RWPE1 (cell line): ENCODE measurements at regions not wholly inside any gene's neighbourhood (a gene's known extent, or its start where the extent isn't known, plus 50 kb on each side); places are given as distances from the start of the nearest gene placed in this dataset.

ENCODE experiments used
- CTCF ChIA-PET: fragments of 350-600 bp; sonication (Branson Sonifier 250); formaldehyde crosslinking; extraction: SDS; loops from one replicate; lab custom pipeline; 2021; lab: Yijun Ruan, JAX
- POLR2A ChIA-PET: fragments of 400-600 bp; formaldehyde crosslinking; extraction: SDS; loops from one replicate; lab custom pipeline; 2020; ENCODE audit warnings: antibody characterized with exemption; ENCODE audit not compliant: low non-redundant PET; lab: Yijun Ruan, JAX
- DNase-seq: peaks from one replicate; pipeline ENCODE4 v3.0.0; 2012; ENCODE audit warnings: low spot score
- H3K27ac ChIP-seq: fragments of 450-650 bp; 2 replicates; pipeline ENCODE4 v1.5.1; 2017
- CTCF ChIP-seq: fragments of 450-650 bp; conservative IDR thresholded peaks from 2 replicates; pipeline ENCODE4 v1.5.1; 2017; ENCODE audit warnings: low read depth, mild to moderate bottlenecking

- CTCF ChIA-PET, result interaction anchor here (0.6 kb wide), 1 partner anchor 113 kb away, joined by 5 read pairs; no protein-coding TSS in a partner anchor
- no peak for DNase-seq
- no peak for TF ChIP-seq CTCF
- POLR2A ChIA-PET, result no interaction called here
- no peak overlapping the region for H3K27ac ChIP-seq
These were observed 146.4 kb downstream of the ACTR3B start for GRCh38 chr7:152905949-152906348.

DNA sequence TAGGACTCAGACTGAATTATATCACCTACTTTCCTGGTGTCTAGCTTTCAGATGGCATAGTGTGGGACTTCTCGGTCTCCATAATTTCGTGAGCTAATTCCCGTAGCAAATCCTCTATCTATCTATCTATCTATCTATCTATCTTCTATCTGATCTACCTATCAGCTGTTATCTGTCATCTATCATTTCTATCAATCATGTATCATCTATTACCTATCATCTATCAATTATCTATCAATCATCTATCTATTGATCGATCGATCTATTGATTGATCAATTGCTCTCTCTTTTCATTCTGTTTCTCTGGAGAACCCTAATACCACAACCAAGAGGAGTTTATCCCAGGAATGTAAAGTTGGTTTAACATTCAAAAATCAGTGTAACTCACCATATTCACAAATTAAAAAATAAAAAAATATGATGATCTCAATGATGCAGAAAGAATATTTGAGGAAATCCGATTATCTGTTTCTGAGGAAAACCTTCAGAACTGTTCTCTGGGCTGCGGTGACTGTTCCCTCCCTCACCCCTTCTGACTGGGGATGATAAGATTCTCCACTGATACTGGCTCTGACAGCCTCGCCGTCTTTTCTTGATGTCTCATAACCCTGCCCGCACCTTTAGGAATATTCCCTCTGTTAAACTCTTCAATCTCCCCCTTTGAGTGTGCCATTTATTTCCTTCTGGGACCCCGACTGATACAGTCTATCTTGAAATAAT is 147.7 kb downstream of the ACTR3B start:
- DNase-seq, result no peak
- POLR2A ChIA-PET, result no interaction called here
- TF ChIP-seq CTCF, result no peak
- no peak overlapping the region for H3K27ac ChIP-seq
- CTCF ChIA-PET, result no interaction called here

DNA sequence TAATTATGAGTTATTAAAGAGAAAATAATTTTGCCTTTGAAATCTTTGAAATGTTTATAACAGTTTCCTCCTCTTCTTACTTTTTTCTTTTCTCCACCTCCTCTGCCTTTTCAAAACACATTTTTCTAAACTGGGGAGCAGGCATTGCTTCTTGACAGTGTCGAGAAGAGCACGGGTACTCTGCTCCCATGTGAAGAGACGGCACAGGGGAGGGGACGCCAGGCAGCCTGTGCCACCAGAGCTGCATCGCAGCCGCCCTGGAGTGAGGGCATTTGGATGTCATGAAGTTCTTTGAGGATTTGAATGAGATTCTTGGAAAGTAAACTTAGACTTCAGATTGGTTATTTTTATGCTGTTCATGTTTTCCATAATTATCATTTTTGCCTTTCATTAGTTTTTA is 149.7 kb downstream of the ACTR3B start:
- POLR2A ChIA-PET, result no interaction called here
- no peak for TF ChIP-seq CTCF
- DNase-seq, result no peak
- no peak overlapping the region for H3K27ac ChIP-seq
- CTCF ChIA-PET, result no interaction called here

DNA sequence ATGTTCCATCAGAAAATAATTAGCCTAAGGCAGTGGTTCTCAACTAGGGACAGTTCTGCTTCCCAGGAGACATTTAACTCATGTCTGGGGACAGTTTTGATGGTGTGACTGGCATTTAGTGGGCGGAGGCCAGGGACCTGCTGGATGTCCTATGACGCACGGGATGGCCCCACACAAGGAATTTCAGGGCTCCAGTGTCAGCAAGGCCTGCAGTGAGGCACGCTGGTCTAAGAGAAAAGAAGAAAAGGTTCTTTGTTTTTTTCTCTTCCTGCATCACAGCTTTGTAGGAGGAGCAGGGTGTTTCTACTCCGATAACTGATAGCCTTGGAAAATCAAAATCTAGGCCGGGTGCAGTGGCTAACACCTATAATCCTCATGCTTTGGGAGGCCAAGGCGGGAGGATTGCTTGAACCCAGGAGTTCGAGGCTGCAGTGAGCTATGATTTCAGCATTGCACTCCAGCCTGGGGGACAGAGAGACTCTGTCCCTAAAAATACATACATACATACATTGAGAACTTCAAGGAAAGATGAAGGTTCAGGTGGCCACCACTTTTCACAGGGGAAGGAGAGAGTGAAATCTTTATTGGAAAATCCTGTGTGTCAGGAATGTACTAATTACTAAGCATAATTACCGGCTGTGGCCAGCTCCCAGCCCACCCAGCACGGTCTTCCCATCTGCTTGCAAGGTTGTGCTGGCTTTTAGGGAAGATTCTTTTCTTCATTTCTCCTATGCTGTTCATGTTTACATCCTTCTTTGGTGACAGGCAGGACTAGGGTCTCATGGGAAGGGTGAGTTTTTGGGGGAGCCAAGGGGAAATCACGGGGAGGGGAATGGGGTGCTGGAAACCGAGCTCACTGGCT is 150.4 kb downstream of the ACTR3B start:
- POLR2A ChIA-PET, result no interaction called here
- CTCF ChIA-PET, result no interaction called here
- TF ChIP-seq CTCF, result no peak
- H3K27ac ChIP-seq, result no peak overlapping the region
- DNase-seq, result no peak

- TF ChIP-seq CTCF, result no peak
- no peak for DNase-seq
- CTCF ChIA-PET, result no interaction called here
- H3K27ac ChIP-seq, result no peak overlapping the region
- POLR2A ChIA-PET, result no interaction called here
These were observed 151.1 kb downstream of the ACTR3B start for GRCh38 chr7:152910545-152911225.

DNA sequence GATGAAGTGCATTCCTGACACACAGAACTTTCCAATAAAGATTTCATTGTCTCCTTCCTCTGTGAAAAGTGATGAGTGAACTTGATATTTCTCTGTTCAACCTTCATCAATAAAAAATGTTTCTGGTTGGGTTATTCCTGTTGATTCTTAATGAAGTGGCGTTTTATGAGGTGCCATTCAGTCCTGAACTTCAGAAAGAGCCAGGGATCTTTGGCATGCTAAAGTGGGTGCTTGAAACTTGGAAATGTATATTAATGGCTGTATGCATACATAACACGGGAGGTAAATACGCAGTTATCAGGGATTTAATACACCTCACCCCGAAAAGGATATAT is 151.6 kb downstream of the ACTR3B start:
- H3K27ac ChIP-seq, result no peak overlapping the region
- ChIA-PET POLR2A (no interaction called here), CTCF (no interaction called here)
- no peak for TF ChIP-seq CTCF
- no peak for DNase-seq
